ENCODE measurements at regions not wholly inside any gene's neighbourhood (a gene's known extent, or its start where the extent isn't known, plus 50 kb on each side); places are given as distances from the start of the nearest gene placed in this dataset.
A peak's percentile ranks its signal among the peaks of the same experiment; 100 is the strongest.

DNA sequence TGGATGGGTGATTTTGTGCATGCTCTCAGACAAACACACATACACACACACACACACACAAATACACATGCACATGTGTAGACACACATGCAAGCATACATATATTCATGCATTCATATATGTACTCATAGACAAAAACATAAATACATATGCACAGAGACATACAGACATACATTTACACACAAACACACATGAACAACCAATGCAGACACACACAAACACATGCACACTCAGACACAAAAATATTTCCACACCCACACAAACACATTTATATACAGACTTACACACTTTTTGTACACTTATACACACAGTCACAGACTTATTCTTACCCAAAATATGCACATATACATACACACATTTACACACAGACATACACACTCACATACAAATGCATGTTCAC lies 94.9 kb upstream of the NKX2-2 start:
- Mint-ChIP-seq H3K4me3 (ENCODE audit: low read depth, unreplicated experiment) (no peak overlapping the region), H3K9me3 (ENCODE audit: low read depth, unreplicated experiment) (no peaks in the 10 kb centered on the region), H3K27ac (ENCODE audit: unreplicated experiment) (no peak overlapping the region), H3K4me1 (ENCODE audit: low read depth, unreplicated experiment) (peaks cover 8% of the 10 kb centered on the region), H3K27me3 (ENCODE audit: unreplicated experiment) (peaks cover 12% of the 10 kb centered on the region), H3K36me3 (ENCODE audit: insufficient read depth, unreplicated experiment) (no peaks in the 10 kb centered on the region)
- no TSS peak for BruUV-seq (replicated peaks)
- CTCF ChIA-PET = interaction anchor here (0.6 to 0.7 kb wide), 2 partner anchors 31 to 105 kb away, joined by 3 to 4 read pairs; no protein-coding TSS in a partner anchor
- DNase-seq = no peak
- intact Hi-C loops (cut with micrococcal nuclease; ENCODE audit: unreplicated experiment) = no loop called here
- no peak for TF ChIP-seq CTCF (IDR thresholded peaks at IDR 0.05; ENCODE audit: unreplicated experiment)

DNA sequence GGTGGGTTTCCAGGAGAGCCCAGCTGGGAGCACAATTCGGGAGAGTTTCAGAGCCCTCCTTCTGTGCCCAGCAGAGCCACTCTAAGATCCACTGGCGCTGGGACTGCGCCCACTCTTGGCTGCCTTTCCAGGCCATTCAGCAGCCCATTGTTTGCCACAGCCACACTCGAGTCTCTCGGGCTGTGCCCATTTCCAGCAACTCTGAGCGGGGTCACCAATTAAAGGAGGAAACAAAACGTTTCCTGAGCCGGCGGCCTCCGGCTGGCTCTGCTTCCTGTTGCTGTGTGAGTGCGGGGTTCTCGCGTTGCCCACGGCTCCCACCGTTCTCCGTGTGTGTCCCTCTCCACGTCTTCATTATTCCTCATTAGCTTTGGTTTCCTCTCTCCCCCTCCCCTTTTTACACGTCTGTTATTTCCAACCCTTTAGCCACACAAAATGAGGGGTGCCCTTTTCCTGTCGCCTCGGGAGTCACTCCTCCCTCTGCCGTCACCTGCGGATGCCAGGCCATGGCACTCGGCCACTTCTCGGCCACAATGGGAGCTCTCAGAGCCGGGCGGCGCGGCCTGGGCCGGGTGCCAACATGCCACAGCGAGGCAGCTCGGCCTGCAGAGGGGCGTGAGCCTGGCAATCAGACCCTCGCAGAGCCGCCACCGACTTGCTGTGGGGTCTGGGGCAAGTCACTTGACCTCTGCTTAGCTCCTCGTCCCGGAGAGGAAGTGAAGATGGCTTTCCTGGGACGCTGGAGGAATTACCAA lies 94.3 kb upstream of the NKX2-2 start:
- no peak for TF ChIP-seq CTCF (IDR thresholded peaks at IDR 0.05; ENCODE audit: unreplicated experiment)
- no peaks in the 10 kb centered on the region for H3K36me3 Mint-ChIP-seq (ENCODE audit: insufficient read depth, unreplicated experiment)
- DNase-seq = peak; percentile 57
- peaks cover 12% of the 10 kb centered on the region for H3K27me3 Mint-ChIP-seq (ENCODE audit: unreplicated experiment)
- peak overlapping the region; percentile 76 for H3K4me3 Mint-ChIP-seq (ENCODE audit: low read depth, unreplicated experiment)
- H3K27ac Mint-ChIP-seq (ENCODE audit: unreplicated experiment) = peak overlapping the region; percentile 97
- CTCF ChIA-PET = interaction anchor here (0.7 kb wide), 1 partner anchor 31 kb away, joined by 4 read pairs; no protein-coding TSS in a partner anchor
- intact Hi-C loops (cut with micrococcal nuclease; ENCODE audit: unreplicated experiment) = no loop called here
- no peaks in the 10 kb centered on the region for H3K9me3 Mint-ChIP-seq (ENCODE audit: low read depth, unreplicated experiment)
- peaks cover 8% of the 10 kb centered on the region for H3K4me1 Mint-ChIP-seq (ENCODE audit: low read depth, unreplicated experiment)
- BruUV-seq (replicated peaks) = no TSS peak

- peaks cover 5% of the 10 kb centered on the region for H3K9me3 Mint-ChIP-seq (ENCODE audit: low read depth, unreplicated experiment)
- no peak overlapping the region for H3K4me3 Mint-ChIP-seq (ENCODE audit: low read depth, unreplicated experiment)
- no TSS peak for BruUV-seq (replicated peaks)
- intact Hi-C loops (cut with micrococcal nuclease; ENCODE audit: unreplicated experiment) = no loop called here
- no peak overlapping the region for H3K27ac Mint-ChIP-seq (ENCODE audit: unreplicated experiment)
- H3K4me1 Mint-ChIP-seq (ENCODE audit: low read depth, unreplicated experiment) = no peaks in the 10 kb centered on the region
- TF ChIP-seq CTCF (IDR thresholded peaks at IDR 0.05; ENCODE audit: unreplicated experiment) = no peak
- CTCF ChIA-PET = no interaction called here
- no peak for DNase-seq
- no peaks in the 10 kb centered on the region for H3K27me3 Mint-ChIP-seq (ENCODE audit: unreplicated experiment)
- H3K36me3 Mint-ChIP-seq (ENCODE audit: insufficient read depth, unreplicated experiment) = no peaks in the 10 kb centered on the region
Measured at GRCh38 chr20:21601799-21602198, 87.9 kb upstream of the NKX2-2 start.

- intact Hi-C loops (cut with micrococcal nuclease; ENCODE audit: unreplicated experiment) = no loop called here
- no TSS peak for BruUV-seq (replicated peaks)
- Mint-ChIP-seq H3K36me3 (ENCODE audit: insufficient read depth, unreplicated experiment) (no peaks in the 10 kb centered on the region), H3K27ac (ENCODE audit: unreplicated experiment) (no peak overlapping the region), H3K4me1 (ENCODE audit: low read depth, unreplicated experiment) (no peaks in the 10 kb centered on the region), H3K9me3 (ENCODE audit: low read depth, unreplicated experiment) (no peaks in the 10 kb centered on the region), H3K4me3 (ENCODE audit: low read depth, unreplicated experiment) (no peak overlapping the region), H3K27me3 (ENCODE audit: unreplicated experiment) (peaks cover 25% of the 10 kb centered on the region)
- no peak for TF ChIP-seq CTCF (IDR thresholded peaks at IDR 0.05; ENCODE audit: unreplicated experiment)
- CTCF ChIA-PET = no interaction called here
- no peak for DNase-seq
Measured at GRCh38 chr20:21586682-21587081, 72.8 kb upstream of the NKX2-2 start.
